K562 (cell line): ENCODE measurements at regions not wholly inside any gene's neighbourhood (a gene's known extent, or its start where the extent isn't known, plus 50 kb on each side); places are given as distances from the start of the nearest gene placed in this dataset.

ENCODE experiments used
- ATAC-seq: fragments of 200-7000 bp; cut with Tn5 transposase; 3 replicates; pipeline ENCODE4 v1.9.1; 2020; ENCODE audit warnings: moderate library complexity
- BruUV-seq: library from RNA; stranded (reverse); fragments of 400-500 nt; replicated peaks from 2 replicates; lab custom pipeline; 2021; lab: Mats Ljungman, UMichigan
- CTCF ChIA-PET: fragments of 300-600 bp; formaldehyde crosslinking; extraction: SDS; loops from one replicate; lab custom pipeline; 2021; ENCODE audit warnings: low intra/inter-chr PET ratio; lab: Yijun Ruan, JAX
- POLR2A ChIA-PET: fragments of 300-600, 350-650 bp; sonication (Branson Sonifier 250); formaldehyde crosslinking; extraction: SDS; loops from one replicate; lab custom pipeline; 2021; ENCODE audit warnings: antibody characterized with exemption, inconsistent platforms; lab: Yijun Ruan, JAX
- DNase-seq, 4 experiments: peaks; one replicate each; pipeline versions ENCODE4 v3.0.0 to v3.0.0-alpha.2; 2011 to 2018; ENCODE audit warnings: low spot score in 3 of 4, mixed read lengths in 3 of 4; ENCODE audit errors: extremely low read depth in 1 of 4
- FAIRE-seq: peaks from 2 replicates; lab custom pipeline; 2011; peaks lifted over from hg19 to GRCh38; lab: Jason Lieb, UNC
- H2AFZ ChIP-seq: 2 replicates; pipeline ENCODE4 v1.6.0; 2011; ENCODE audit warnings: low read depth, low read length, control low read depth, inconsistent platforms
- H3K27ac ChIP-seq: fragments of 200-600 bp; 3 replicates; pipeline ENCODE4 v1.8.0; 2011; ENCODE audit warnings: low read depth, mild to moderate bottlenecking, control low read depth, inconsistent platforms, low read length, moderate library complexity, mixed read lengths; ENCODE audit errors: extremely low read depth
- H3K27me3 ChIP-seq, 2 experiments: fragments of 300-600 bp in 1 of 2; 2 replicates in 1 of 2; 3 replicates in 1 of 2; pipeline versions ENCODE4 v1.6.0 to v1.8.0; 2011; ENCODE audit warnings: inconsistent platforms in 2 of 2, low read length in 2 of 2, mild to moderate bottlenecking in 1 of 2, mixed read lengths in 1 of 2, moderate library complexity in 1 of 2; ENCODE audit not compliant: control insufficient read depth in 2 of 2, insufficient read depth in 2 of 2
- H3K36me3 ChIP-seq: fragments of 300-600 bp; 3 replicates; pipeline ENCODE4 v1.8.0; 2011; ENCODE audit warnings: mild to moderate bottlenecking, low read length, inconsistent platforms; ENCODE audit not compliant: control insufficient read depth, insufficient read depth
- H3K4me1 ChIP-seq, 2 experiments: fragments of 200-600 bp in 1 of 2; replicated peaks in 1 of 2; 2 replicates in 1 of 2; 3 replicates in 1 of 2; pipeline versions ENCODE4 v1.5.1 to v1.8.0; 2011; ENCODE audit warnings: inconsistent platforms in 2 of 2, low read length in 2 of 2, mild to moderate bottlenecking in 1 of 2, mixed read lengths in 1 of 2, moderate library complexity in 1 of 2; ENCODE audit not compliant: control insufficient read depth in 2 of 2, insufficient read depth in 2 of 2
- H3K4me2 ChIP-seq: 2 replicates; pipeline ENCODE4 v1.6.1; 2011; ENCODE audit warnings: low read length, control low read depth, inconsistent platforms, mixed read lengths; ENCODE audit not compliant: insufficient read depth
- H3K4me3 ChIP-seq: fragments of 200-600 bp; sonication (generic), shearing (Covaris generic); 2 replicates; pipeline ENCODE4 v1.5.1; 2016; ENCODE audit warnings: control low read depth, inconsistent platforms
- H3K79me2 ChIP-seq: fragments of 200-600 bp; 3 replicates; pipeline ENCODE4 v1.8.0; 2011; ENCODE audit warnings: low read length, inconsistent platforms; ENCODE audit not compliant: control insufficient read depth, insufficient read depth
- H3K9ac ChIP-seq, 2 experiments: 2 replicates each; pipeline versions ENCODE4 v1.6.0 to v1.6.1; 2011; ENCODE audit warnings: low read depth in 2 of 2, low read length in 2 of 2, control low read depth in 1 of 2, inconsistent platforms in 1 of 2, mild to moderate bottlenecking in 1 of 2, mixed read lengths in 1 of 2; ENCODE audit not compliant: insufficient read depth in 1 of 2
- H3K9me1 ChIP-seq: one replicate; pipeline ENCODE4 v1.6.0; 2011; ENCODE audit warnings: inconsistent platforms, mild to moderate bottlenecking, low read length, moderate library complexity; ENCODE audit not compliant: control insufficient read depth, insufficient read depth
- H3K9me3 ChIP-seq: replicated peaks from 2 replicates; pipeline ENCODE4 v1.5.1; 2011; ENCODE audit warnings: low read depth, low read length, inconsistent platforms; ENCODE audit not compliant: control insufficient read depth, insufficient read depth
- H4K20me1 ChIP-seq: replicated peaks from 2 replicates; pipeline ENCODE4 v1.6.1; 2011; ENCODE audit warnings: low read length, inconsistent platforms, mixed read lengths; ENCODE audit not compliant: control insufficient read depth, insufficient read depth
- CBX2 ChIP-seq: fragments of 200-600 bp; sonication (generic); IDR thresholded peaks from one replicate; pipeline ENCODE4 v1.6.1; 2012; ENCODE audit warnings: mild to moderate bottlenecking, low read length, inconsistent platforms; ENCODE audit not compliant: insufficient read depth, poor library complexity, severe bottlenecking
- WGBS: fragments of 100-300 bp; shearing (Covaris generic); methylation state at CpG from one replicate; pipeline ENCODE4 v1.1.6; 2016; ENCODE audit warnings: low coverage, mixed read lengths; ENCODE audit not compliant: insufficient coverage; ENCODE audit errors: missing lambda C conversion rate; 5-methylcytosine and 5-hydroxymethylcytosine counted together
- in situ Hi-C: fragments of 300-500 bp; cut with MboI; formaldehyde crosslinking; loops from 4 replicates; pipeline ENCODE4 v1.15.0; 2018; ENCODE audit warnings: inconsistent platforms, mixed read lengths
- intact Hi-C: fragments of 100-400 bp; cut with micrococcal nuclease; formaldehyde crosslinking; loops from 2 replicates; pipeline ENCODE4 v1.14.2; 2022
- TF ChIP-seq, protein P1 (sequence below), 2 experiments: fragments of 450-650 bp in 1 of 2; sonication (generic) in 1 of 2; formaldehyde crosslinking in 1 of 2; IDR thresholded peaks; 2 replicates each; pipeline versions ENCODE4 v1.7.1 to v1.9.0; 2016 to 2022; ENCODE audit warnings: inconsistent platforms in 1 of 2, mild to moderate bottlenecking in 1 of 2, missing genetic modification reagents in 1 of 2

GRCh38 chr3:145899241-145899640, 261.7 kb downstream of the PLOD2 start:
- no peak for FAIRE-seq

More at GRCh38 chr3:145899241-145899640, 261.7 kb downstream of the PLOD2 start:
- Histone ChIP-seq H3K9me3 (no peaks in the 10 kb centered on the region), H3K79me2 (no peaks in the 10 kb centered on the region), H3K4me2 (no peak overlapping the region), H3K9ac (no peak overlapping the region), H3K4me1 (no peaks in the 10 kb centered on the region), H3K36me3 (no peaks in the 10 kb centered on the region), H3K9me1 (no peaks in the 10 kb centered on the region), H2AFZ (no peak overlapping the region), H3K4me3 (no peak overlapping the region), H4K20me1 (no peaks in the 10 kb centered on the region), H3K27ac (no peak overlapping the region), H3K27me3 (no peaks in the 10 kb centered on the region)
- intact Hi-C loops (no loop called here), in situ Hi-C loops (no loop called here)
- 3% methylated on average over 4 of the region's 4 CpGs for WGBS
- CTCF ChIA-PET: no interaction called here
- no TSS peak for BruUV-seq
- DNase-seq (no peak), ATAC-seq (no peak)
- POLR2A ChIA-PET: no interaction called here
- TF ChIP-seq, protein P1, sequence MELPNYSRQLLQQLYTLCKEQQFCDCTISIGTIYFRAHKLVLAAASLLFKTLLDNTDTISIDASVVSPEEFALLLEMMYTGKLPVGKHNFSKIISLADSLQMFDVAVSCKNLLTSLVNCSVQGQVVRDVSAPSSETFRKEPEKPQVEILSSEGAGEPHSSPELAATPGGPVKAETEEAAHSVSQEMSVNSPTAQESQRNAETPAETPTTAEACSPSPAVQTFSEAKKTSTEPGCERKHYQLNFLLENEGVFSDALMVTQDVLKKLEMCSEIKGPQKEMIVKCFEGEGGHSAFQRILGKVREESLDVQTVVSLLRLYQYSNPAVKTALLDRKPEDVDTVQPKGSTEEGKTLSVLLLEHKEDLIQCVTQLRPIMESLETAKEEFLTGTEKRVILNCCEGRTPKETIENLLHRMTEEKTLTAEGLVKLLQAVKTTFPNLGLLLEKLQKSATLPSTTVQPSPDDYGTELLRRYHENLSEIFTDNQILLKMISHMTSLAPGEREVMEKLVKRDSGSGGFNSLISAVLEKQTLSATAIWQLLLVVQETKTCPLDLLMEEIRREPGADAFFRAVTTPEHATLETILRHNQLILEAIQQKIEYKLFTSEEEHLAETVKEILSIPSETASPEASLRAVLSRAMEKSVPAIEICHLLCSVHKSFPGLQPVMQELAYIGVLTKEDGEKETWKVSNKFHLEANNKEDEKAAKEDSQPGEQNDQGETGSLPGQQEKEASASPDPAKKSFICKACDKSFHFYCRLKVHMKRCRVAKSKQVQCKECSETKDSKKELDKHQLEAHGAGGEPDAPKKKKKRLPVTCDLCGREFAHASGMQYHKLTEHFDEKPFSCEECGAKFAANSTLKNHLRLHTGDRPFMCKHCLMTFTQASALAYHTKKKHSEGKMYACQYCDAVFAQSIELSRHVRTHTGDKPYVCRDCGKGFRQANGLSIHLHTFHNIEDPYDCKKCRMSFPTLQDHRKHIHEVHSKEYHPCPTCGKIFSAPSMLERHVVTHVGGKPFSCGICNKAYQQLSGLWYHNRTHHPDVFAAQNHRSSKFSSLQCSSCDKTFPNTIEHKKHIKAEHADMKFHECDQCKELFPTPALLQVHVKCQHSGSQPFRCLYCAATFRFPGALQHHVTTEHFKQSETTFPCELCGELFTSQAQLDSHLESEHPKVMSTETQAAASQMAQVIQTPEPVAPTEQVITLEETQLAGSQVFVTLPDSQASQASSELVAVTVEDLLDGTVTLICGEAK (IDR thresholded peaks at IDR 0.05): no peak
- TF ChIP-seq, protein P1 (CRISPR knock-in tag; IDR thresholded peaks at IDR 0.05): no peak
- TF ChIP-seq CBX2: no peak
